ENCODE measurements at regions not wholly inside any gene's neighbourhood (a gene's known extent, or its start where the extent isn't known, plus 50 kb on each side); places are given as distances from the start of the nearest gene placed in this dataset.
A peak's percentile ranks its signal among the peaks of the same experiment; 100 is the strongest.

GRCh38 chr5:96336351-96336985, 96.6 kb downstream of the PCSK1 start:
- TF ChIP-seq, protein P1, sequence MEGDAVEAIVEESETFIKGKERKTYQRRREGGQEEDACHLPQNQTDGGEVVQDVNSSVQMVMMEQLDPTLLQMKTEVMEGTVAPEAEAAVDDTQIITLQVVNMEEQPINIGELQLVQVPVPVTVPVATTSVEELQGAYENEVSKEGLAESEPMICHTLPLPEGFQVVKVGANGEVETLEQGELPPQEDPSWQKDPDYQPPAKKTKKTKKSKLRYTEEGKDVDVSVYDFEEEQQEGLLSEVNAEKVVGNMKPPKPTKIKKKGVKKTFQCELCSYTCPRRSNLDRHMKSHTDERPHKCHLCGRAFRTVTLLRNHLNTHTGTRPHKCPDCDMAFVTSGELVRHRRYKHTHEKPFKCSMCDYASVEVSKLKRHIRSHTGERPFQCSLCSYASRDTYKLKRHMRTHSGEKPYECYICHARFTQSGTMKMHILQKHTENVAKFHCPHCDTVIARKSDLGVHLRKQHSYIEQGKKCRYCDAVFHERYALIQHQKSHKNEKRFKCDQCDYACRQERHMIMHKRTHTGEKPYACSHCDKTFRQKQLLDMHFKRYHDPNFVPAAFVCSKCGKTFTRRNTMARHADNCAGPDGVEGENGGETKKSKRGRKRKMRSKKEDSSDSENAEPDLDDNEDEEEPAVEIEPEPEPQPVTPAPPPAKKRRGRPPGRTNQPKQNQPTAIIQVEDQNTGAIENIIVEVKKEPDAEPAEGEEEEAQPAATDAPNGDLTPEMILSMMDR (IDR thresholded peaks at IDR 0.05; ENCODE audit: low read length) = peak; percentile 92
- TF ChIP-seq EZH2 (IDR thresholded peaks at IDR 0.05; ENCODE audit: borderline replicate concordance, low read length) = no peak
